ENCODE measurements at regions not wholly inside any gene's neighbourhood (a gene's known extent, or its start where the extent isn't known, plus 50 kb on each side); places are given as distances from the start of the nearest gene placed in this dataset.

DNA sequence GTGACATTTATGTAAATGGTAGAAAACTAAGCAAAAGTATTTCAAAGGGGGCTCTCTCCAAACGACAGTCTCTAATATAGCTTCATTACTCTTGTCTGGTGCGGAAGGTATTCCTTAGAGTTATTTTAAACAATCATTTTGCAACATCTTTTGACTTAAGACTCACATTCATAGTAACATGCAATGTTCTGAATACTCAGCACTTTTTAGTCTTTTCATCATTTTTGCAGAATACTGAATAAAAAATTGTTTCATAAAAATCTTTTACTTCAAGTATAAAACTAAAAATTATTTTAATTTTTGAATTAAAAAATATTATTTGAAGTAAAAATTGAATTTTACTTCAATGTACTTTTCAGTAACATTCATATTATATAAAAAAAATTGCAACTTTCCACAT lies 321.1 kb downstream of the PLK2 start:
- Histone ChIP-seq H3K4ac (ENCODE audit: low read length) (no peak overlapping the region), H3K4me1 (ENCODE audit: control insufficient read depth in 2 of 2, insufficient read depth in 1 of 2, low read depth in 1 of 2, low read length in 2 of 2) (peaks cover 0 to 3% of the 10 kb centered on the region in 2 donors), H3K4me2 (ENCODE audit: insufficient read depth, low read length, poor library complexity, severe bottlenecking) (no peak overlapping the region), H2AFZ (ENCODE audit: low read length) (no peak overlapping the region), H4K8ac (ENCODE audit: low read depth, low read length) (no peak overlapping the region), H2AK5ac (ENCODE audit: low read depth, low read length) (no peak overlapping the region), H3K9me3 (replicated peaks in 1 of 2; ENCODE audit: control insufficient read depth in 2 of 2, insufficient read depth in 1 of 2, low read depth in 1 of 2, low read length in 2 of 2) (no peaks in the 10 kb centered on the region), H4K91ac (ENCODE audit: low read depth, low read length, poor library complexity) (no peak overlapping the region), H2BK120ac (ENCODE audit: low read depth, low read length) (no peak overlapping the region), H3K4me3 (ENCODE audit: low read length in 2 of 2) (no peak overlapping the region), H3K9ac (ENCODE audit: low read depth, low read length, poor library complexity) (no peak overlapping the region), H2BK15ac (ENCODE audit: low read length) (no peak overlapping the region), H3K27me3 (ENCODE audit: control insufficient read depth in 3 of 3, insufficient read depth in 3 of 3, low read depth in 1 of 3, low read length in 3 of 3) (no peaks in the 10 kb centered on the region), H3K27ac (replicated peaks; ENCODE audit: low read length) (no peak overlapping the region), H3K18ac (ENCODE audit: low read length) (no peak overlapping the region), H3K36me3 (replicated peaks in 1 of 2; ENCODE audit: control insufficient read depth in 2 of 2, insufficient read depth in 2 of 2, low read length in 2 of 2) (no peaks in the 10 kb centered on the region), H3K14ac (ENCODE audit: low read length) (no peak overlapping the region), H3K23ac (ENCODE audit: low read depth, low read length, poor library complexity) (no peak overlapping the region), H2BK5ac (ENCODE audit: low read length) (no peak overlapping the region), H2BK12ac (ENCODE audit: low read length) (no peak overlapping the region), H3K79me1 (ENCODE audit: low read depth, low read length) (no peaks in the 10 kb centered on the region)
- no CpG with 5 or more reads among the region's 2 CpGs for WGBS, 2 donors (ENCODE audit: extremely low coverage in 2 of 2, insufficient read length in 2 of 2, insufficient replicate concordance in 1 of 2)
- no peak for DNase-seq (ENCODE audit: low spot score)

DNA sequence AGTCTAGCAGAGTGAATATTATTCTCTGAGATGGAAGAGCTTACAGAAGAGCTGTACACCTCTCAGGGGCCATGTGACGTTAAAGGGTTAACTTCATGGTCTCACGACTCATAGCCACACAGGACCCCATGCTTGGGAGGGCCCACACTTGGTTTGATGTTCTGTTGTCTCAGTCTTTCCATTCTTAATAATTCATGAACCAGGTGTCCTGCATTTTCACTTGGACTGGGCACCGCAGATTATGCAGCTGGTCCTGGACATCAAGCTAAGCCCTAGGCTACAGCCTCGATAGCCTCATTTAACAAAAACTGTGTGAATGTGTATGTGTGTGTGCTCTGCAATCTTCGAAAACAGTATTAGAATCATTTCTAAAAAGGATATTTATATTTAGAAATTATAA lies 323.5 kb downstream of the PLK2 start:
- WGBS, 2 donors (ENCODE audit: extremely low coverage in 2 of 2, insufficient read length in 2 of 2, insufficient replicate concordance in 1 of 2) = no CpG with 5 or more reads among the region's 5 CpGs
- H4K8ac ChIP-seq (ENCODE audit: low read depth, low read length) = no peak overlapping the region
- H3K23ac ChIP-seq (ENCODE audit: low read depth, low read length, poor library complexity) = no peak overlapping the region
- no peak overlapping the region for H2BK12ac ChIP-seq (ENCODE audit: low read length)
- no peaks in the 10 kb centered on the region for H3K36me3 ChIP-seq (replicated peaks in 1 of 2; ENCODE audit: control insufficient read depth in 2 of 2, insufficient read depth in 2 of 2, low read length in 2 of 2)
- no peak overlapping the region for H2BK15ac ChIP-seq (ENCODE audit: low read length)
- no peak overlapping the region for H3K14ac ChIP-seq (ENCODE audit: low read length)
- no peak overlapping the region for H3K9ac ChIP-seq (ENCODE audit: low read depth, low read length, poor library complexity)
- no peak overlapping the region for H2AK5ac ChIP-seq (ENCODE audit: low read depth, low read length)
- H3K4me1 ChIP-seq (ENCODE audit: control insufficient read depth in 2 of 2, insufficient read depth in 1 of 2, low read depth in 1 of 2, low read length in 2 of 2) = peaks cover 0 to 3% of the 10 kb centered on the region in 2 donors
- H3K4me2 ChIP-seq (ENCODE audit: insufficient read depth, low read length, poor library complexity, severe bottlenecking) = no peak overlapping the region
- DNase-seq (ENCODE audit: low spot score) = no peak
- no peak overlapping the region for H2AFZ ChIP-seq (ENCODE audit: low read length)
- no peak overlapping the region for H3K4me3 ChIP-seq (ENCODE audit: low read length in 2 of 2)
- no peaks in the 10 kb centered on the region for H3K27me3 ChIP-seq (ENCODE audit: control insufficient read depth in 3 of 3, insufficient read depth in 3 of 3, low read depth in 1 of 3, low read length in 3 of 3)
- H2BK120ac ChIP-seq (ENCODE audit: low read depth, low read length) = no peak overlapping the region
- H3K27ac ChIP-seq (replicated peaks; ENCODE audit: low read length) = no peak overlapping the region
- no peaks in the 10 kb centered on the region for H3K9me3 ChIP-seq (replicated peaks in 1 of 2; ENCODE audit: control insufficient read depth in 2 of 2, insufficient read depth in 1 of 2, low read depth in 1 of 2, low read length in 2 of 2)
- no peaks in the 10 kb centered on the region for H3K79me1 ChIP-seq (ENCODE audit: low read depth, low read length)
- H4K91ac ChIP-seq (ENCODE audit: low read depth, low read length, poor library complexity) = no peak overlapping the region
- no peak overlapping the region for H3K4ac ChIP-seq (ENCODE audit: low read length)
- H2BK5ac ChIP-seq (ENCODE audit: low read length) = no peak overlapping the region
- H3K18ac ChIP-seq (ENCODE audit: low read length) = peak overlapping the region; percentile 19

DNA sequence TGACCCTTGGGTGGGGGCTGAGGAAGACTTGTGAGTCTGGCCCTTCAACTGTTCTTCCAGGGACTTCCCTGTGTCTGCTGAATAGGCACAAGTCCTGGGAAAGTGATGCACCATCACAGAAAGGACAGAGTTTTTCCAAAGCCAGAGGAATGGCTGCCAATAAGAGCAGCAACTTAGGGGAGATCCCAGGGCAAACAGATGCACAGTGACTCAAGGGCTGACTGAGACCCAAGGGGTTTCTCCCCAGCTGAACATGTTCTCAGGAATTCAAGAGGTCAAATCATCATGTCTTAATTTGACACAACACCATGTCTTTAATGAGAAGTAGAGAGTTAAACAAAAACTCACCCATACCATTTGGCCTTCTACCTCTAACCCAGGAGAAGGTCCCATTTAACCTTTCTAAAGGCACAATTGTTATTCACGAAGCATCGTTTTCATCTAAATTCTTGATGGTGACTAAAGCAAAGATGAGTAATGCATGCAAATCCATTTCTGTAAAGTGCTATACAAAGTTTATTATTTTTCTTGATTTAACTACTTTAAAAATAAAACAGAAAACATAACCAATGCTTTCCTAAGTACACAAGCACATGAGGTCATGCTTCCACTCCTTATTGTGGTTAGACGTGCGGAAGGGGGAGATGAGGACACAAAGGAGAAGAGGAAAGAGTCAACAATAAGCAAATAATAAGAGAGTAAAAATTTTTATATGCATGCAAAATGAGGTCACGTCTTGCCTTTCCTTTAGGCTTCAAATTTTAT lies 324.1 kb downstream of the PLK2 start:
- Histone ChIP-seq H3K36me3 (replicated peaks in 1 of 2; ENCODE audit: control insufficient read depth in 2 of 2, insufficient read depth in 2 of 2, low read length in 2 of 2) (no peaks in the 10 kb centered on the region), H3K23ac (ENCODE audit: low read depth, low read length, poor library complexity) (no peak overlapping the region), H3K18ac (ENCODE audit: low read length) (no peak overlapping the region), H2BK5ac (ENCODE audit: low read length) (no peak overlapping the region), H2BK120ac (ENCODE audit: low read depth, low read length) (no peak overlapping the region), H3K4ac (ENCODE audit: low read length) (no peak overlapping the region), H2AK5ac (ENCODE audit: low read depth, low read length) (no peak overlapping the region), H3K14ac (ENCODE audit: low read length) (no peak overlapping the region), H2AFZ (ENCODE audit: low read length) (no peak overlapping the region), H2BK15ac (ENCODE audit: low read length) (no peak overlapping the region), H3K27ac (replicated peaks; ENCODE audit: low read length) (no peak overlapping the region), H3K9me3 (replicated peaks in 1 of 2; ENCODE audit: control insufficient read depth in 2 of 2, insufficient read depth in 1 of 2, low read depth in 1 of 2, low read length in 2 of 2) (no peaks in the 10 kb centered on the region), H4K91ac (ENCODE audit: low read depth, low read length, poor library complexity) (no peak overlapping the region), H3K4me1 (ENCODE audit: control insufficient read depth in 2 of 2, insufficient read depth in 1 of 2, low read depth in 1 of 2, low read length in 2 of 2) (peaks cover 0 to 3% of the 10 kb centered on the region in 2 donors), H4K8ac (ENCODE audit: low read depth, low read length) (no peak overlapping the region), H2BK12ac (ENCODE audit: low read length) (no peak overlapping the region), H3K79me1 (ENCODE audit: low read depth, low read length) (no peaks in the 10 kb centered on the region), H3K4me2 (ENCODE audit: insufficient read depth, low read length, poor library complexity, severe bottlenecking) (no peak overlapping the region), H3K9ac (ENCODE audit: low read depth, low read length, poor library complexity) (no peak overlapping the region), H3K27me3 (ENCODE audit: control insufficient read depth in 3 of 3, insufficient read depth in 3 of 3, low read depth in 1 of 3, low read length in 3 of 3) (no peaks in the 10 kb centered on the region), H3K4me3 (ENCODE audit: low read length in 2 of 2) (no peak overlapping the region)
- no peak for DNase-seq (ENCODE audit: low spot score)
- no CpG with 5 or more reads among the region's 5 CpGs for WGBS, 2 donors (ENCODE audit: extremely low coverage in 2 of 2, insufficient read length in 2 of 2, insufficient replicate concordance in 1 of 2)

DNA sequence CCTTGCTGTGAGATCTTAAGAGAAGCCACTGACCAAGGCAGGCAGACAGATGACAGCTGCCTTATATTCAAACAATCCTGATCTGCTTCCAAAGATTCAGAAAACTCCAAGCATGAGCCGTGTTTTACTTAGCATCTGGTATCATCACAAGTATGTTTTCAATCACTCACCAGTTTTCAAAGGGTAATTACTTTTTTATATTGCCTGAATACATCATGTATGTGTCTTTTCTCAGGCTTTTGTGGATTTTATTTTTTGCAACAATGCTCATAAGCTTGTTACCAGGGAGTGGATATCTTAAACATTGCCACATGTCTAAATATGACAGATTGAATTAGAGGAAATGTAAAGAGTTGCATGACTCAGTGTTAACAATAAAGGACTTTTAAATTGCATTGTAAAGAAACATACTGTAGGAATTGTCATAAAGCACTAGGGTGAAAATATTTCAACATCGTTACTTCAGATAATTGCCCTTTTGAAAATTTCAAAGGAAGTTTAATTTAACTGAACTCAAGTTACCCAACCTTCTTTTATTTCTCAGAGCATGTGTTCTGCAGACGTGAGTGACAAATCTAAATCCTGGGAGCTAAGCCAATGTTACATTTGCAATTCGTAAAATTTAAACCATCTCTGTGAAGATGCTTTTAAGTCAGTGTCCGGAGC lies 326.1 kb downstream of the PLK2 start:
- no peaks in the 10 kb centered on the region for H3K9me3 ChIP-seq (replicated peaks in 1 of 2; ENCODE audit: control insufficient read depth in 2 of 2, insufficient read depth in 1 of 2, low read depth in 1 of 2, low read length in 2 of 2)
- no peak overlapping the region for H2BK5ac ChIP-seq (ENCODE audit: low read length)
- no peak overlapping the region for H4K8ac ChIP-seq (ENCODE audit: low read depth, low read length)
- H3K4me2 ChIP-seq (ENCODE audit: insufficient read depth, low read length, poor library complexity, severe bottlenecking) = no peak overlapping the region
- WGBS, 2 donors (ENCODE audit: extremely low coverage in 2 of 2, insufficient read length in 2 of 2, insufficient replicate concordance in 1 of 2) = no CpG with 5 or more reads among the region's 5 CpGs
- no peaks in the 10 kb centered on the region for H3K36me3 ChIP-seq (replicated peaks in 1 of 2; ENCODE audit: control insufficient read depth in 2 of 2, insufficient read depth in 2 of 2, low read length in 2 of 2)
- H3K79me1 ChIP-seq (ENCODE audit: low read depth, low read length) = no peaks in the 10 kb centered on the region
- H2AFZ ChIP-seq (ENCODE audit: low read length) = no peak overlapping the region
- no peaks in the 10 kb centered on the region for H3K27me3 ChIP-seq (ENCODE audit: control insufficient read depth in 3 of 3, insufficient read depth in 3 of 3, low read depth in 1 of 3, low read length in 3 of 3)
- H3K23ac ChIP-seq (ENCODE audit: low read depth, low read length, poor library complexity) = no peak overlapping the region
- H3K27ac ChIP-seq (replicated peaks; ENCODE audit: low read length) = no peak overlapping the region
- H3K18ac ChIP-seq (ENCODE audit: low read length) = no peak overlapping the region
- H2BK12ac ChIP-seq (ENCODE audit: low read length) = no peak overlapping the region
- no peak overlapping the region for H3K4ac ChIP-seq (ENCODE audit: low read length)
- H4K91ac ChIP-seq (ENCODE audit: low read depth, low read length, poor library complexity) = no peak overlapping the region
- no peak overlapping the region for H2AK5ac ChIP-seq (ENCODE audit: low read depth, low read length)
- no peak overlapping the region for H3K9ac ChIP-seq (ENCODE audit: low read depth, low read length, poor library complexity)
- H3K4me1 ChIP-seq (ENCODE audit: control insufficient read depth in 2 of 2, insufficient read depth in 1 of 2, low read depth in 1 of 2, low read length in 2 of 2) = peaks cover 0 to 3% of the 10 kb centered on the region in 2 donors
- H2BK120ac ChIP-seq (ENCODE audit: low read depth, low read length) = no peak overlapping the region
- DNase-seq (ENCODE audit: low spot score) = no peak
- H3K4me3 ChIP-seq (ENCODE audit: low read length in 2 of 2) = no peak overlapping the region
- no peak overlapping the region for H3K14ac ChIP-seq (ENCODE audit: low read length)
- no peak overlapping the region for H2BK15ac ChIP-seq (ENCODE audit: low read length)

All from neuronal stem cell (in vitro differentiated cells).